Glutamatergic neuron (in vitro differentiated cells): ENCODE measurements at regions not wholly inside any gene's neighbourhood (a gene's known extent, or its start where the extent isn't known, plus 50 kb on each side); places are given as distances from the start of the nearest gene placed in this dataset.

Experiments
- DNase-seq: peaks from one replicate; pipeline ENCODE4 v3.0.0; 2022
- H3K27ac Mint-ChIP-seq: one replicate; pipeline ENCODE4 v1.8.0; 2020; ENCODE audit warnings: mild to moderate bottlenecking, mixed read lengths, inconsistent platforms; ENCODE audit not compliant: unreplicated experiment
- H3K27me3 Mint-ChIP-seq: one replicate; pipeline ENCODE4 v1.8.0; 2020; ENCODE audit warnings: mild to moderate bottlenecking, moderate library complexity, mixed read lengths, inconsistent platforms; ENCODE audit not compliant: unreplicated experiment
- H3K36me3 Mint-ChIP-seq: one replicate; pipeline ENCODE4 v1.8.0; 2020; ENCODE audit warnings: mild to moderate bottlenecking, mixed read lengths, inconsistent platforms; ENCODE audit not compliant: unreplicated experiment
- H3K4me1 Mint-ChIP-seq: one replicate; pipeline ENCODE4 v1.8.0; 2020; ENCODE audit warnings: mild to moderate bottlenecking, low read depth, mixed read lengths, inconsistent platforms; ENCODE audit not compliant: unreplicated experiment
- H3K4me3 Mint-ChIP-seq: one replicate; pipeline ENCODE4 v1.8.0; 2020; ENCODE audit warnings: mild to moderate bottlenecking, mixed read lengths, inconsistent platforms; ENCODE audit not compliant: unreplicated experiment
- H3K9me3 Mint-ChIP-seq: one replicate; pipeline ENCODE4 v1.8.0; 2020; ENCODE audit warnings: mild to moderate bottlenecking, moderate library complexity, mixed read lengths, inconsistent platforms; ENCODE audit not compliant: unreplicated experiment
- CTCF ChIP-seq: fragments of 200-600 bp; sonication (generic); IDR thresholded peaks from one replicate; pipeline ENCODE4 v1.5.0; 2021; ENCODE audit not compliant: partially characterized antibody, unreplicated experiment

DNA sequence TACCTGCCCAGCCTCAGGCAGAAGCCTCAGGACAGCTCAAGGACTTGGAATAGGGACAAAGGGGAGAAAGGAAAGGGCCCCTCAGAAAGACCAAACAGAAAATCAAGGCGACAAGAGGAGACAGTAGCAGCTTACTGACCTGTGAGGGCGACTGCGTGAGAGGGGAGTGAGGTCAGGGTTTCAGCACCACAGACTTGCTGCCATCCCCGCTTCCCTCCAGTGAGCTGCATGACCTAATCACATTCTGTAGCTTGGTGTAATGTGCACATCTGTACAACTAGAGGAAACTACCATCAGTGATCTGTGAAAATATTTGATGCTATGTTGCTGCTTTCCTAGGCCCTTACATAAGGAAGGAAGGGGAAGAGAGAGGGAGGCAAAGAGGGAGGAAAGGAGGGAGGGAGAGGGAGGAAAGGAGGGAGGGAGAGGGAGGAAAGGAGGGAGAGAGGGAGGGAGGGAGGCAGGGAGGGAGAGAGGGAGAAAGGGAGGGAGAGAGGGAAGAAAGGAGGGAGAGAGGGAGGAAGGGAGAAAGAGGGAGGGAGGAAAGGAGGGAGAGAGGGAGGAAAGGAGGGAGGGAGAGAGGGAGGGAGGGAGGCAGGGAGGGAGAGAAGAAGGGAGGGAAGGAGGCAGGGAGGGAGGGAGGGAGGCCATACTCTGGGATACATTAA lies 404.9 kb upstream of the CDH5 start:
- no peaks in the 10 kb centered on the region for H3K4me1 Mint-ChIP-seq
- DNase-seq, result no peak
- no peaks in the 10 kb centered on the region for H3K36me3 Mint-ChIP-seq
- peaks cover 3% of the 10 kb centered on the region for H3K27me3 Mint-ChIP-seq
- TF ChIP-seq CTCF, result no peak
- H3K4me3 Mint-ChIP-seq, result no peak overlapping the region
- H3K9me3 Mint-ChIP-seq, result peaks cover 3% of the 10 kb centered on the region
- H3K27ac Mint-ChIP-seq, result no peak overlapping the region

DNA sequence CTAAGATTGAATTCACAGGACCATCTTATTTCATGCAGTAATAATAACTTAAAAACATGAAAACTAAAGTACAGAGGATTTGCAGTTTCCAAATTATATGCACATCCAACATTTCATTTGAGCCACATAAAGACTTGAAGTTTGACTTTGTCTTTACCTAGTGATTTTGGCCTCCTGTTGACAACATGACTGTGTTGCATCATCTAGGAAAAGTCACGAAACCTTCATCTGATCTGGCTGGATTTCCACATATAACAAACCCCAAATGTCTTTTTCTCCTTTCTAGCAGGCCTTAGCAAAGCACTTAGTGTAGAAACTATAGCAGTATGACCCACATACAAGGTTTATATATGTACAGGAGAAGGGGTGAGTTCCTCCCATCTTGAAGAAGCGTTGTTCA lies 406.5 kb upstream of the CDH5 start:
- Mint-ChIP-seq H3K27ac (no peak overlapping the region), H3K9me3 (peaks cover 3% of the 10 kb centered on the region), H3K4me3 (no peak overlapping the region), H3K27me3 (peaks cover 3% of the 10 kb centered on the region), H3K36me3 (no peaks in the 10 kb centered on the region), H3K4me1 (no peaks in the 10 kb centered on the region)
- no peak for TF ChIP-seq CTCF
- DNase-seq, result no peak

DNA sequence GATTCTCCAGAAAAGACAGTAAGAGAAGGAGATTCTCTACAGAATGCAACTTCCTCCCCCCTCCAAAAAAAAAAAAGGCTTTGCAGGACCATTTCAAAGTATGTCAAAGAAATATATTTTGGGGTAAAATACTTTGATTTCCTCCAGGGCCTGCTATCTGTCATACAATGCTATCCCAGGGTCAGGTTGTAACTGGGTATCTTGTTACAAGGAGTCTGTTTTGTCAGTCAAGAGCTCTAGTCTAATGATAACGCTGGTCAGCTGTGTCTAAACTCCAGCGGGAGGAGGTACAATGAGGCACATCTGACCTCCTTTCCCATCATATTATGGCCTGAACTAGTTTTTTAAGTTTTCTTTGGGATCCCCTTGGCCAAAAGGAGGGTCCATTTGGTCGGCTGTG lies 408.4 kb upstream of the CDH5 start:
- TF ChIP-seq CTCF, result no peak
- no peaks in the 10 kb centered on the region for H3K4me1 Mint-ChIP-seq
- H3K36me3 Mint-ChIP-seq, result no peaks in the 10 kb centered on the region
- no peak for DNase-seq
- H3K9me3 Mint-ChIP-seq, result peaks cover 3% of the 10 kb centered on the region
- H3K27me3 Mint-ChIP-seq, result no peaks in the 10 kb centered on the region
- no peak overlapping the region for H3K4me3 Mint-ChIP-seq
- no peak overlapping the region for H3K27ac Mint-ChIP-seq

- Mint-ChIP-seq H3K36me3 (no peaks in the 10 kb centered on the region), H3K9me3 (peaks cover 1% of the 10 kb centered on the region), H3K27me3 (no peaks in the 10 kb centered on the region), H3K4me3 (no peak overlapping the region), H3K27ac (no peak overlapping the region), H3K4me1 (no peaks in the 10 kb centered on the region)
- DNase-seq, result no peak
- TF ChIP-seq CTCF, result no peak
Observed at GRCh38 chr16:65956100-65956499, 410.4 kb upstream of the CDH5 start.

DNA sequence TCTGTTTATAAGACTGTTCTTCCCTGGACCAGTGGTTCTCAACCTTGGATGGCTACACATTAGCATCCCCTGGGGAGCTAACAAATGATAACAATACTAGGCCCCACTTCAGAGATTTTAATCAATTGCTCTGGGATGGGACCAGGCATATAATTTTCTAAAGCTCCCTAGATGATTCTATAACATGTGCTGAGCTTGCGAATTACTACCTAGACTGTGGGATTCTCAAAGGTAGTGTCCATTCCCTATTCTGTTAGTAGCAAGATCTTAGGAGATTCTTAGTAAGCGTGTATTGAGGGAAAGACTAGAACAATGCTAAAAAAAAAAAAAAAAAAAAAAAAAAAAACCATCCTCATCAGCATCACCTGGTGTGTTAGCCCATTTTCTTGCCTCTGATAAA lies 412.0 kb upstream of the CDH5 start:
- Mint-ChIP-seq H3K27ac (no peak overlapping the region), H3K27me3 (no peaks in the 10 kb centered on the region), H3K4me1 (no peaks in the 10 kb centered on the region), H3K4me3 (no peak overlapping the region), H3K36me3 (no peaks in the 10 kb centered on the region), H3K9me3 (peaks cover 1% of the 10 kb centered on the region)
- DNase-seq, result no peak
- no peak for TF ChIP-seq CTCF
